A549 (cell line): ENCODE measurements at regions not wholly inside any gene's neighbourhood (a gene's known extent, or its start where the extent isn't known, plus 50 kb on each side); places are given as distances from the start of the nearest gene placed in this dataset.

Source experiments
- ATAC-seq, 2 experiments: fragments of 200-7000 bp in 1 of 2; fragments of >200 bp in 1 of 2; cut with Nextera tagmentation in 1 of 2; cut with Tn5 transposase in 1 of 2; 3 replicates each; pipeline versions ENCODE4 v1.8.0 to v1.9.1; 2018 to 2020; ENCODE audit warnings: mild to moderate bottlenecking in 1 of 2, moderate library complexity in 1 of 2
- CTCF ChIA-PET: fragments of 300-600 bp; sonication (Branson Sonifier 250); formaldehyde crosslinking; extraction: SDS; loops from one replicate; lab custom pipeline; 2021; ENCODE audit warnings: antibody characterized with exemption, inconsistent platforms; lab: Yijun Ruan, JAX
- POLR2A ChIA-PET: fragments of 350-600 bp; formaldehyde crosslinking; extraction: SDS; loops from one replicate; lab custom pipeline; 2021; ENCODE audit warnings: antibody characterized with exemption, inconsistent platforms; lab: Yijun Ruan, JAX
- DNase-seq, 2 experiments: peaks; one replicate each; pipeline versions ENCODE4 v3.0.0 to v3.0.0-alpha.2; 2011 to 2016; ENCODE audit warnings: low read depth in 1 of 2, low spot score in 1 of 2
- FAIRE-seq: peaks from 2 replicates; lab custom pipeline; 2011; peaks lifted over from hg19 to GRCh38; lab: Jason Lieb, UNC
- H3K27ac ChIP-seq, 2 experiments: fragments of >200 bp; sonication (Bioruptor Twin); formaldehyde crosslinking; 3 replicates each; pipeline ENCODE4 v1.5.1; 2016 to 2017
- H3K4me1 ChIP-seq: fragments of >200 bp; sonication (Bioruptor Twin); formaldehyde crosslinking; 3 replicates; pipeline ENCODE4 v1.6.1; 2016
- H3K4me2 ChIP-seq: fragments of >200 bp; sonication (Bioruptor Twin); formaldehyde crosslinking; 3 replicates; pipeline ENCODE4 v1.6.1; 2016
- H3K4me3 ChIP-seq: fragments of >200 bp; sonication (Bioruptor Twin); formaldehyde crosslinking; 3 replicates; pipeline ENCODE4 v1.5.1; 2016
- H3K9me3 ChIP-seq: fragments of >200 bp; sonication (Bioruptor Twin); formaldehyde crosslinking; 3 replicates; pipeline ENCODE4 v1.6.1; 2016
- ATOH8 ChIP-seq: fragments of 250-450 bp; sonication (Bioruptor Pico); IDR thresholded peaks from 2 replicates; pipeline ENCODE4 v1.5.0; 2020; ENCODE audit warnings: low read depth, mild to moderate bottlenecking, moderate library complexity
- CBX2 ChIP-seq: fragments of 200-600 bp; sonication (generic); IDR thresholded peaks from 2 replicates; pipeline ENCODE4 v1.6.1; 2016; ENCODE audit warnings: low read depth, mild to moderate bottlenecking, borderline replicate concordance
- CBX8 ChIP-seq: fragments of 200-600 bp; sonication (generic); IDR thresholded peaks from 2 replicates; pipeline ENCODE4 v1.6.1; 2016
- CEBPB ChIP-seq, 2 experiments: fragments of >200 bp in 1 of 2; sonication (Bioruptor Twin) in 1 of 2; formaldehyde crosslinking in 1 of 2; IDR thresholded peaks; 2 replicates each; pipeline ENCODE4 v1.6.1; 2012 to 2016
- CHD2 ChIP-seq: fragments of 150-350 bp; IDR thresholded peaks from 2 replicates; pipeline ENCODE4 v1.6.1; 2014; ENCODE audit warnings: low read length; ENCODE audit not compliant: partially characterized antibody
- E2F6 ChIP-seq: IDR thresholded peaks from 2 replicates; pipeline ENCODE4 v1.6.1; 2012; ENCODE audit warnings: low read depth, borderline replicate concordance
- ELK1 ChIP-seq: fragments of 150-350 bp; IDR thresholded peaks from 2 replicates; pipeline ENCODE4 v1.6.1; 2014; ENCODE audit warnings: low read depth, mild to moderate bottlenecking, low read length
- EP300 ChIP-seq, 2 experiments: fragments of >200 bp; sonication (Bioruptor Twin); formaldehyde crosslinking; IDR thresholded peaks; 2 replicates in 1 of 2; 3 replicates in 1 of 2; pipeline ENCODE4 v1.6.1; 2016 to 2017
- FOSL2 ChIP-seq, 2 experiments: fragments of 450-650 bp in 1 of 2; fragments of >200 bp in 1 of 2; sonication (Bioruptor Twin) in 1 of 2; formaldehyde crosslinking; IDR thresholded peaks; 2 replicates each; pipeline versions ENCODE4 v1.5.0 to v1.6.1; 2016 to 2020; ENCODE audit warnings: mild to moderate bottlenecking in 1 of 2, moderate library complexity in 1 of 2
- FOXS1 ChIP-seq: fragments of 250-450 bp; sonication (Bioruptor Pico); IDR thresholded peaks from 2 replicates; pipeline ENCODE4 v1.5.0; 2020; ENCODE audit warnings: mild to moderate bottlenecking, moderate library complexity
- HDAC2 ChIP-seq: fragments of 200-600 bp; sonication (generic); IDR thresholded peaks from 2 replicates; pipeline ENCODE4 v1.6.1; 2016
- HES2 ChIP-seq: fragments of >200 bp; sonication (Bioruptor Twin); formaldehyde crosslinking; IDR thresholded peaks from 2 replicates; pipeline ENCODE4 v1.6.1; 2016
- HEYL ChIP-seq: fragments of 250-450 bp; sonication (Bioruptor Pico); IDR thresholded peaks from 2 replicates; pipeline ENCODE4 v1.8.0; 2021; ENCODE audit warnings: mild to moderate bottlenecking, moderate library complexity
- HMGXB4 ChIP-seq: fragments of 250-450 bp; sonication (Bioruptor Pico); IDR thresholded peaks from 2 replicates; pipeline ENCODE4 v1.5.0; 2021; ENCODE audit warnings: mild to moderate bottlenecking, moderate library complexity, borderline replicate concordance
- JUN ChIP-seq, 2 experiments: fragments of >200 bp; sonication (Bioruptor Twin); formaldehyde crosslinking; IDR thresholded peaks; 2 replicates in 1 of 2; 3 replicates in 1 of 2; pipeline ENCODE4 v1.6.1; 2016 to 2017
- KDM1A ChIP-seq: fragments of 200-600 bp; sonication (generic); IDR thresholded peaks from 2 replicates; pipeline ENCODE4 v1.6.1; 2016; ENCODE audit warnings: low read depth, mild to moderate bottlenecking
- MYC ChIP-seq: IDR thresholded peaks from 2 replicates; pipeline ENCODE4 v1.6.1; 2012; ENCODE audit warnings: mild to moderate bottlenecking, inconsistent platforms, low read length, improper control_type of control experiment, borderline replicate concordance
- NFE2L2 ChIP-seq: fragments of 150-350 bp; conservative IDR thresholded peaks from 2 replicates; pipeline ENCODE4 v1.6.1; 2014; ENCODE audit warnings: low read length
- PBX3 ChIP-seq: IDR thresholded peaks from 2 replicates; pipeline ENCODE4 v1.6.1; 2012
- REST ChIP-seq: fragments of 200-600 bp; sonication (generic); IDR thresholded peaks from 2 replicates; pipeline ENCODE4 v1.6.1; 2016; ENCODE audit warnings: antibody characterized with exemption, mild to moderate bottlenecking, moderate library complexity
- SREBF2 ChIP-seq: fragments of 450-650 bp; IDR thresholded peaks from 2 replicates; pipeline ENCODE4 v1.6.1; 2014; ENCODE audit warnings: mild to moderate bottlenecking, moderate library complexity
- WGBS: methylation state at CpG from one replicate; pipeline ENCODE4 v1.1.6; 2017; ENCODE audit errors: missing lambda C conversion rate; 5-methylcytosine and 5-hydroxymethylcytosine counted together

GRCh38 chr3:18965781-18966180 is 182.5 kb upstream of the KCNH8 start:
- ChIA-PET CTCF (interaction anchor here (1.5 kb wide), 1 partner anchor 22 kb away, joined by 3 read pairs; no protein-coding TSS in a partner anchor), POLR2A (no interaction called here)
- Histone ChIP-seq H3K4me2 (no peak overlapping the region), H3K4me3 (no peak overlapping the region), H3K4me1 (no peaks in the 10 kb centered on the region), H3K27ac (no peak overlapping the region), H3K9me3 (no peaks in the 10 kb centered on the region)
- DNase-seq (no peak), FAIRE-seq (no peak), ATAC-seq (no peak)
- TF ChIP-seq JUN (IDR thresholded peaks at IDR 0.05) (no peak), CEBPB (IDR thresholded peaks at IDR 0.05) (no peak), HEYL (CRISPR knock-in tag) (no peak), CBX8 (no peak), CBX2 (no peak), CHD2 (no peak), FOXS1 (CRISPR knock-in tag) (no peak), KDM1A (no peak), SREBF2 (no peak), HMGXB4 (CRISPR knock-in tag) (no peak), NFE2L2 (no peak)
- WGBS, result 15% methylated on average over 2 of the region's 2 CpGs

GRCh38 chr3:18964640-18965039 is 183.7 kb upstream of the KCNH8 start:
- no peaks in the 10 kb centered on the region for H3K4me1 ChIP-seq
- FAIRE-seq, result no peak
- 7% methylated on average over 3 of the region's 3 CpGs for WGBS
- POLR2A ChIA-PET, result no interaction called here
- no peak for ATAC-seq
- H3K4me2 ChIP-seq, result no peak overlapping the region
- no peak overlapping the region for H3K27ac ChIP-seq
- no peak overlapping the region for H3K4me3 ChIP-seq
- TF ChIP-seq PBX3, result no peak
- TF ChIP-seq REST, result no peak
- no peak for TF ChIP-seq FOSL2 (IDR thresholded peaks at IDR 0.05)
- TF ChIP-seq FOSL2 (CRISPR knock-in tag; IDR thresholded peaks at IDR 0.05), result no peak
- no peak for TF ChIP-seq HDAC2
- no peak for TF ChIP-seq SREBF2
- TF ChIP-seq, all 56 proteins: peak for 0
- CTCF ChIA-PET, result interaction anchor here (1.5 kb wide), 1 partner anchor 21 kb away, joined by 3 read pairs; no protein-coding TSS in a partner anchor
- H3K9me3 ChIP-seq, result no peaks in the 10 kb centered on the region
- DNase-seq, result no peak

GRCh38 chr3:18951333-18951732 is 197.0 kb upstream of the KCNH8 start:
- Histone ChIP-seq H3K9me3 (no peaks in the 10 kb centered on the region; the same call in 2 of the 3 replicates), H3K4me2 (no peak overlapping the region), H3K4me1 (no peaks in the 10 kb centered on the region), H3K27ac (no peak overlapping the region), H3K4me3 (no peak overlapping the region)
- DNase-seq (no peak), FAIRE-seq (no peak), ATAC-seq (no peak)
- 1% methylated on average over 5 of the region's 5 CpGs for WGBS
- TF ChIP-seq ELK1, result no peak
- no peak for TF ChIP-seq EP300 (IDR thresholded peaks at IDR 0.05)
- no peak for TF ChIP-seq CHD2
- TF ChIP-seq HES2, result no peak
- TF ChIP-seq MYC, result no peak
- no peak for TF ChIP-seq CBX2
- no peak for TF ChIP-seq E2F6
- no peak for TF ChIP-seq HMGXB4 (CRISPR knock-in tag)
- TF ChIP-seq ATOH8, result no peak
- TF ChIP-seq FOXS1 (CRISPR knock-in tag), result no peak
- POLR2A ChIA-PET, result no interaction called here
- CTCF ChIA-PET, result no interaction called here
